HEK293 (cell line): ENCODE measurements at regions not wholly inside any gene's neighbourhood (a gene's known extent, or its start where the extent isn't known, plus 50 kb on each side); places are given as distances from the start of the nearest gene placed in this dataset.

Experiments used
- CTCF ChIA-PET: fragments of 350-600 bp; formaldehyde crosslinking; extraction: SDS; loops from one replicate; lab custom pipeline; 2021; ENCODE audit warnings: antibody characterized with exemption; lab: Yijun Ruan, JAX
- POLR2A ChIA-PET: fragments of 300-600 bp; formaldehyde crosslinking; extraction: SDS; loops from one replicate; lab custom pipeline; 2020; ENCODE audit warnings: antibody characterized with exemption, inconsistent platforms; lab: Yijun Ruan, JAX
- H3K27ac ChIP-seq: fragments of 200-500 bp; sonication (Bioruptor generic); 2 replicates; pipeline ENCODE4 v1.5.1; 2014; ENCODE audit warnings: low read depth, low read length, control low read depth, inconsistent platforms; ENCODE audit errors: extremely low read depth
- H3K36me3 ChIP-seq, 2 experiments: fragments of 200-500 bp in 1 of 2; sonication (Bioruptor generic) in 1 of 2; 1 replicate in 1 of 2; 2 replicates in 1 of 2; pipeline ENCODE4 v1.5.1; 2014 to 2017; ENCODE audit warnings: inconsistent platforms in 2 of 2, low read length in 2 of 2; ENCODE audit not compliant: control insufficient read depth in 2 of 2, insufficient read depth in 1 of 2
- H3K4me1 ChIP-seq: fragments of 200-500 bp; sonication (Bioruptor generic); 2 replicates; pipeline ENCODE4 v1.5.1; 2014; ENCODE audit warnings: mild to moderate bottlenecking, low read length, inconsistent platforms; ENCODE audit not compliant: control insufficient read depth, insufficient read depth
- H3K4me3 ChIP-seq: 2 replicates; pipeline ENCODE4 v1.5.1; 2011; ENCODE audit warnings: low read depth, mild to moderate bottlenecking, control low read depth, low read length, moderate library complexity
- H3K9me3 ChIP-seq: fragments of 200-500 bp; sonication (Bioruptor generic); 2 replicates; pipeline ENCODE4 v1.5.1; 2014; ENCODE audit warnings: low read depth, low read length, inconsistent platforms; ENCODE audit not compliant: control insufficient read depth, insufficient read depth
- BCL11A ChIP-seq: fragments of 450-650 bp; formaldehyde crosslinking; IDR thresholded peaks from 2 replicates; pipeline ENCODE4 v1.5.1; 2016; ENCODE audit warnings: low read depth, missing biosample characterization, missing genetic modification characterization
- ELK4 ChIP-seq: IDR thresholded peaks from 2 replicates; pipeline ENCODE4 v1.6.1; 2011; ENCODE audit warnings: mild to moderate bottlenecking, low read depth, low read length, borderline replicate concordance
- FEZF1 ChIP-seq: fragments of 450-650 bp; formaldehyde crosslinking; IDR thresholded peaks from 2 replicates; pipeline ENCODE4 v1.5.1; 2016; ENCODE audit warnings: missing biosample characterization, missing genetic modification characterization
- GLIS2 ChIP-seq: fragments of 450-650 bp; formaldehyde crosslinking; IDR thresholded peaks from 2 replicates; pipeline ENCODE4 v1.5.1; 2016; ENCODE audit warnings: missing biosample characterization, missing genetic modification characterization
- KLF8 ChIP-seq: fragments of 450-650 bp; formaldehyde crosslinking; IDR thresholded peaks from 2 replicates; pipeline ENCODE4 v1.5.1; 2016; ENCODE audit warnings: missing biosample characterization, missing genetic modification characterization
- SETDB1 ChIP-seq: IDR thresholded peaks from one replicate; pipeline ENCODE4 v1.6.1; 2017; ENCODE audit warnings: mild to moderate bottlenecking, low read length, moderate library complexity, mixed read lengths; ENCODE audit not compliant: insufficient read length
- ZBTB11 ChIP-seq: fragments of 450-650 bp; formaldehyde crosslinking; conservative IDR thresholded peaks from 2 replicates; pipeline ENCODE4 v1.5.1; 2016; ENCODE audit warnings: low read depth, missing biosample characterization, missing genetic modification characterization
- ZNF112 ChIP-seq: fragments of 450-650 bp; formaldehyde crosslinking; IDR thresholded peaks from 2 replicates; pipeline ENCODE4 v1.5.0; 2017; ENCODE audit warnings: missing biosample characterization, missing genetic modification characterization
- ZNF132 ChIP-seq: fragments of 450-650 bp; formaldehyde crosslinking; IDR thresholded peaks from 2 replicates; pipeline ENCODE4 v1.5.1; 2017; ENCODE audit warnings: missing biosample characterization, missing genetic modification characterization, borderline replicate concordance
- ZNF138 ChIP-seq: fragments of 450-650 bp; formaldehyde crosslinking; IDR thresholded peaks from 2 replicates; pipeline ENCODE4 v1.5.1; 2016; ENCODE audit warnings: missing biosample characterization, missing genetic modification characterization, borderline replicate concordance
- ZNF16 ChIP-seq: fragments of 450-650 bp; formaldehyde crosslinking; IDR thresholded peaks from 2 replicates; pipeline ENCODE4 v1.5.1; 2016; ENCODE audit warnings: low read depth, missing biosample characterization, missing genetic modification characterization
- ZNF488 ChIP-seq: fragments of 450-650 bp; formaldehyde crosslinking; IDR thresholded peaks from 2 replicates; pipeline ENCODE4 v1.5.1; 2016; ENCODE audit warnings: missing biosample characterization, missing genetic modification characterization
- ZNF518A ChIP-seq: fragments of 450-650 bp; formaldehyde crosslinking; conservative IDR thresholded peaks from 2 replicates; pipeline ENCODE4 v1.5.1; 2016; ENCODE audit warnings: low read depth, missing biosample characterization, missing genetic modification characterization
- ZNF544 ChIP-seq: fragments of 450-650 bp; formaldehyde crosslinking; IDR thresholded peaks from 2 replicates; pipeline ENCODE4 v1.5.0; 2017; ENCODE audit warnings: missing biosample characterization, missing genetic modification characterization
- ZNF561 ChIP-seq: fragments of 450-650 bp; IDR thresholded peaks from 2 replicates; pipeline ENCODE4 v1.5.1; 2018; ENCODE audit warnings: missing biosample characterization, missing genetic modification characterization, borderline replicate concordance
- ZNF621 ChIP-seq: fragments of 450-650 bp; formaldehyde crosslinking; IDR thresholded peaks from 2 replicates; pipeline ENCODE4 v1.5.1; 2017; ENCODE audit warnings: missing biosample characterization, missing genetic modification characterization
- ZNF654 ChIP-seq: fragments of 450-650 bp; formaldehyde crosslinking; IDR thresholded peaks from 2 replicates; pipeline ENCODE4 v1.5.1; 2016; ENCODE audit warnings: low read depth, missing biosample characterization, missing genetic modification characterization
- ZNF768 ChIP-seq: fragments of 450-650 bp; formaldehyde crosslinking; IDR thresholded peaks from 2 replicates; pipeline ENCODE4 v1.5.1; 2018; ENCODE audit warnings: missing biosample characterization, mild to moderate bottlenecking, missing genetic modification characterization
- ZNF792 ChIP-seq: fragments of 450-650 bp; formaldehyde crosslinking; IDR thresholded peaks from 2 replicates; pipeline ENCODE4 v1.5.1; 2016; ENCODE audit warnings: missing biosample characterization, missing genetic modification characterization
- ZNF837 ChIP-seq: fragments of 450-650 bp; formaldehyde crosslinking; IDR thresholded peaks from 2 replicates; pipeline ENCODE4 v1.5.1; 2016; ENCODE audit warnings: missing biosample characterization, missing genetic modification characterization
- TF ChIP-seq, protein P1 (sequence below): fragments of 450-650 bp; formaldehyde crosslinking; IDR thresholded peaks from 2 replicates; pipeline ENCODE4 v1.5.1; 2017; ENCODE audit warnings: missing biosample characterization, missing genetic modification characterization
- TF ChIP-seq, protein P2 (sequence below): fragments of 450-650 bp; formaldehyde crosslinking; IDR thresholded peaks from 2 replicates; pipeline ENCODE4 v1.5.1; 2016; ENCODE audit warnings: missing biosample characterization, missing genetic modification characterization
- TF ChIP-seq, protein P3 (sequence below): fragments of 450-650 bp; formaldehyde crosslinking; IDR thresholded peaks from 2 replicates; pipeline ENCODE4; 2016; ENCODE audit warnings: missing biosample characterization, missing genetic modification characterization

GRCh38 chr5:81866994-81867393 is 104.8 kb upstream of the ATG10 start (continued):
- TF ChIP-seq, protein P1, sequence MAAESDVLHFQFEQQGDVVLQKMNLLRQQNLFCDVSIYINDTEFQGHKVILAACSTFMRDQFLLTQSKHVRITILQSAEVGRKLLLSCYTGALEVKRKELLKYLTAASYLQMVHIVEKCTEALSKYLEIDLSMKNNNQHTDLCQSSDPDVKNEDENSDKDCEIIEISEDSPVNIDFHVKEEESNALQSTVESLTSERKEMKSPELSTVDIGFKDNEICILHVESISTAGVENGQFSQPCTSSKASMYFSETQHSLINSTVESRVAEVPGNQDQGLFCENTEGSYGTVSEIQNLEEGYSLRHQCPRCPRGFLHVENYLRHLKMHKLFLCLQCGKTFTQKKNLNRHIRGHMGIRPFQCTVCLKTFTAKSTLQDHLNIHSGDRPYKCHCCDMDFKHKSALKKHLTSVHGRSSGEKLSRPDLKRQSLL (tag by site-specific recombination), result no peak
- TF ChIP-seq ZNF837 (tag by site-specific recombination), result no peak
- TF ChIP-seq ZNF132 (tag by site-specific recombination), result no peak
- TF ChIP-seq GLIS2 (tag by site-specific recombination), result no peak
- no peak for TF ChIP-seq BCL11A (tag by site-specific recombination)
- TF ChIP-seq ZNF654, result no peak
- no peak for TF ChIP-seq ZBTB11 (tag by site-specific recombination)

- CTCF ChIA-PET, result interaction anchor here (1.6 kb wide), 1 partner anchor 11 kb away, joined by 6 read pairs; no protein-coding TSS in a partner anchor
- Histone ChIP-seq H3K4me3 (no peak overlapping the region), H3K9me3 (no peaks in the 10 kb centered on the region), H3K36me3 (no peaks in the 10 kb centered on the region), H3K27ac (no peak overlapping the region), H3K4me1 (no peaks in the 10 kb centered on the region)
- POLR2A ChIA-PET, result no interaction called here
- TF ChIP-seq ZNF488 (tag by site-specific recombination) (no peak), ZNF768 (tag by site-specific recombination) (no peak), ZNF561 (tag by site-specific recombination) (no peak), SETDB1 (no peak), ZNF112 (tag by site-specific recombination) (no peak), ZNF138 (no peak), ZNF16 (tag by site-specific recombination) (no peak), ZNF621 (tag by site-specific recombination) (no peak), ELK4 (no peak), ZNF544 (tag by site-specific recombination) (no peak), KLF8 (tag by site-specific recombination) (no peak), ZNF518A (no peak), ZNF792 (tag by site-specific recombination) (no peak), FEZF1 (tag by site-specific recombination) (no peak)
- TF ChIP-seq, protein P2, sequence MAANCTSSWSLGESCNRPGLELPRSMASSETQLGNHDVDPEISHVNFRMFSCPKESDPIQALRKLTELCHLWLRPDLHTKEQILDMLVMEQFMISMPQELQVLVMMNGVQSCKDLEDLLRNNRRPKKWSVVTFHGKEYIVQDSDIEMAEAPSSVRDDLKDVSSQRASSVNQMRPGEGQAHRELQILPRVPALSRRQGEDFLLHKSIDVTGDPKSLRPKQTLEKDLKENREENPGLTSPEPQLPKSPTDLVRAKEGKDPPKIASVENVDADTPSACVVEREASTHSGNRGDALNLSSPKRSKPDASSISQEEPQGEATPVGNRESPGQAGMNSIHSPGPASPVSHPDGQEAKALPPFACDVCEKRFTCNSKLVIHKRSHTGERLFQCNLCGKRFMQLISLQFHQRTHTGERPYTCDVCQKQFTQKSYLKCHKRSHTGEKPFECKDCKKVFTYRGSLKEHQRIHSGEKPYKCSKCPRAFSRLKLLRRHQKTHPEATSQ (tag by site-specific recombination), result no peak
- TF ChIP-seq, protein P3, sequence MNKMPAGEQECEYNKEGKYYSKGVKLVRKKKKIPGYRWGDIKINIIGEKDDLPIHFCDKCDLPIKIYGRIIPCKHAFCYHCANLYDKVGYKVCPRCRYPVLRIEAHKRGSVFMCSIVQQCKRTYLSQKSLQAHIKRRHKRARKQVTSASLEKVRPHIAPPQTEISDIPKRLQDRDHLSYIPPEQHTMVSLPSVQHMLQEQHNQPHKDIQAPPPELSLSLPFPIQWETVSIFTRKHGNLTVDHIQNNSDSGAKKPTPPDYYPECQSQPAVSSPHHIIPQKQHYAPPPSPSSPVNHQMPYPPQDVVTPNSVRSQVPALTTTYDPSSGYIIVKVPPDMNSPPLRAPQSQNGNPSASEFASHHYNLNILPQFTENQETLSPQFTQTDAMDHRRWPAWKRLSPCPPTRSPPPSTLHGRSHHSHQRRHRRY (tag by site-specific recombination), result no peak
Measured at GRCh38 chr5:81860778-81861177, 109.9 kb upstream of the SSBP2 start.
